HG03354 (cell line): ENCODE measurements at regions not wholly inside any gene's neighbourhood (a gene's known extent, or its start where the extent isn't known, plus 50 kb on each side); places are given as distances from the start of the nearest gene placed in this dataset.

ENCODE experiments used
- ATAC-seq: cut with Tn5 transposase; IDR thresholded peaks from one replicate; pipeline ENCODE4 v1.9.1; 2021; ENCODE audit warnings: mild to moderate bottlenecking; ENCODE audit not compliant: unreplicated experiment, poor library complexity, severe bottlenecking

DNA sequence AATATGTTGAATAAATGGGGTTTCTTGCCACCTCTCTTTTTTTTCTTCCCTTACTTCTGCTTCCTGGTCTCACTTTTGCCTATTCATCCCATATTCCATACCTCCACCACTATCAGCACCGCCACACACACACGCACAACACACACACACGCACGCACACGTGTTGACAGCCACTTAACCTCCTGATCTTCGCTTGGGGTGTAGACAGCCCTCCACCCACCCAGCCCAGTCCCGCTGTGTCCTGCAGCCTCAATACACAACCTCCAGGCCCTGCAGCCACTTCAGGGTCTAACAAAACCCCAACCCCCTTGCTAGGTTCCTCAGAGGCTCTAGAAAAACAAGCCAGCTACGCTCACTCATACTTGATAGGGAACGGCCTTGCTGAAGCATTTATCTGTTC is 72.3 kb downstream of the LINC00237 start:
- ATAC-seq = no peak

DNA sequence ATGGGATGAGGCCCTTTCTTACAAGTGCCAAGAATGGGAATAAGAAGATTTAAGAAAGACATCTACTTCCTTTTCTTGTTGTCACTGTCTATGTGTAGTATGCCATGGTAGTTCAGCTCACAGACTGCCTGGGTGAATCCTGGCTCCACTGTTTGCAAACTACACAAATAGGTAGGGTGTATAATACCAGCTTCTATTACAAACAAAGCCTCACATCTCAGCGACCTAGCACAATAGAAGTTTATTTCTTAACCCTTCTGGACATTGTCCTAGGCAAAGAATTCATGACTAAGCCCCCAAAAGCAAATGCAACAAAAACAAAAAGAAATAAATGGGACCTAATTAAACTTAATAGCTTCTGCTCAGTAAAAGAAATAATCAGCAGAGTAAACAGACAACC is 74.5 kb downstream of the LINC00237 start:
- ATAC-seq = no peak

DNA sequence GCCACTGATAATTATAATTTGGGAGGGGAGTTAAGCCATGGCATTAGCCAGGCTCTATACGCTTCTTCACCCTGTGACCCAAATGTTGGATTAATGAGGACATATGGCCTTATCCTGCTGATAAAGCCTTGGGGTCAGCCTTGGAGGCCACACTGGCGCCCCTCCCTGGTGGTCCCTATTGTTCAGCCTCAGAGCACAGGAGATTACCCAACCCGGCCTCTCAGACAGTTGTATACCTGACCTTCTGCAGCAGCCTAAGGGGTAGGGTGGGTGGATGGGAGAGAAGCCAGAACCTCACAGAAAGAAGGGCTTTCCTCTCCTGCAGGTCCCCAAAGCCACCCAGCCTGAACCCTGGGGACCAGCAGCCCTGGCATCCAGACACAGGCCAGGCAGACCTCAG is 76.8 kb downstream of the LINC00237 start:
- ATAC-seq = no peak

DNA sequence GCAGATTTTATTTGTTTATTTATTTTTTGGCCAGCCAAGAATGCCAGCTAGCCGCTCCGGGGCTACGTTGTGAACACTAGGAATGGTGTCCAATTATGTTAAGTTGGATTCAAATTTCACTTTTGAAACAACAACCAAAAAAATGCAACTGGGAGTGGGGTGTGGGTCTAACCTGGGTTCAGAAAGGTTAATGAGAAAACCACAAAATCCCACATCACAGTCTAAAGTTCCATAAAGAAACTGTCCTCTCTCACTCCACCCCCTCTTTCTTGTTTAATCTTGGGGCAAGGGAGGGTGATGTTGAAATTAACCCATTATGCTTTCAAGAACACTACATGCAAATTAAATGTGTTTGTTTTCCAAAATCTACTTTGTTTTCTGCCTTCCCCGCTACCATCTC is 77.2 kb downstream of the LINC00237 start:
- no peak for ATAC-seq

DNA sequence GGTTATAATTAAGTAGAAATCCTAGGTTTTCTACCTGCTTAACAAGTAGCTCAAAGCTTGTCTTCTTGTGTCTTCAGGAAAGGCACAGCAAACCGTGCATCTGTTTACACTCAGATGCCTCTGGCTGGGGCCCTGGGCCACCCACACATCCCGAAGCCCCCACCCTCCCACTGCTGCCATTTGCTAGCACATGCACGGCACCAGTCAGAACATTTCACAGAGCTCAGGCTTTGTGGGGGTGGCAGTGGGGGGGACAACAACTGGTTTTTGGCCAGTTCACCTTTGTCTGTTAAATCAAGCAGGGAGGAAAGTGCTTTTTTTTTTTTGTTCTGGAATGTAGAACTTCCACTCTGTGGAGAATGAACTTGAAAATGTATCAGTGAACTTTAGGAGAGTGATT is 77.7 kb downstream of the LINC00237 start:
- ATAC-seq = no peak

DNA sequence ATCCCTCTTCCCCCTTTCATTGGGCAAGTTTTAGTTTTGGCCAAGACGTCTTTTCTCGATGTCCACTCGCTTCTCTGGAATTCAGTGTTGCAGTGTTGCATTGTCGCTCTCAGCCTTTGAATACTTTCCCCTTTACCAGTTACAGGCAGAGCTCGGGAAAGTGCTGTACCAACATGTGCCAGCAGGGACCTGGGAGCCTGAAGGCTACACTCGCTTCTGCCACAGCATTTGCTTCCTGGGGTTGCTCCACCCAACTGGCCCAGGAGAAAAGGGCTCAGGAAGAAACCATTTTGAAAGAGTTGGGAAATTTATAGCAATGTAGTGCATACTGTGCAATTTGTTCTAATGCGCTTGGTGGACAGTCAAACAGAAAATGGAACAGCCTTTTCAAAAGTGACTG is 78.6 kb downstream of the LINC00237 start:
- ATAC-seq = no peak

DNA sequence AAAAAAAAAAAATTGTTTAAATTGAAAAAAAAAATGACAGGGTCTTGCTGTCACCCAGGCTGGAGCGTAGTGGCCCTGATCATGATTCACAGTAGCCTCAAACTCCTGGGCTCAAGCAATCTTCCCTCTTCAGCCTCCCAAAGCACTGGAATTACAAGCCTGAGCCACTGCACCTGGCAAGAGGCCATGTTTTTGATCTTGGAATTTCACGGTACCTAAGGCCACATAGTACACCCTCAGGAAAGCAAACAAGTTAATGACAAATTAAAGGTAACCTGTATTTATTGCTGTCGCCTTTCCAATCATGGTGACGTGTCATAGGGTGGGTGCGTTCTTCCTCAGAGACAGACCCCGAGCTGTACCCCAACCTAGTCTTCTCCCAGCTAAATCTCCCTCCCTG is 79.2 kb downstream of the LINC00237 start:
- ATAC-seq = no peak

DNA sequence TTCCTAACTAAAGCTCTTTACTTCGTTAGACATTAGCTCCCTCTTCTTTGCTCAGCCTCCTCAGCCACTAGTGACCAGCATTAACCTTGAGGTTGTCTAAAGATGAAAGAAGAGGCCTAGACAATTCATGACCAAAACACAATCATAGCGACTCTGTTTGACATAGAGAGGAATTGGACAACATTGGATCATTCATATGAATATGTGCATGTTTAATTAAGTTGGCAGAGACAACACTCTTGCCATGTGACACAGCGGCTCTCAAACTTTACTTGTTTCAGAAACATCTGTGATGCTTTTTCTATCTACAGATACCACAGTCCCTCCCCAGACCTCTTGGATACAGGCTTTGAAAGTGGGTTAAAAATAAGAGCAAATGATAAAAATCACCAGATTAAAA is 81.7 kb downstream of the LINC00237 start:
- no peak for ATAC-seq

DNA sequence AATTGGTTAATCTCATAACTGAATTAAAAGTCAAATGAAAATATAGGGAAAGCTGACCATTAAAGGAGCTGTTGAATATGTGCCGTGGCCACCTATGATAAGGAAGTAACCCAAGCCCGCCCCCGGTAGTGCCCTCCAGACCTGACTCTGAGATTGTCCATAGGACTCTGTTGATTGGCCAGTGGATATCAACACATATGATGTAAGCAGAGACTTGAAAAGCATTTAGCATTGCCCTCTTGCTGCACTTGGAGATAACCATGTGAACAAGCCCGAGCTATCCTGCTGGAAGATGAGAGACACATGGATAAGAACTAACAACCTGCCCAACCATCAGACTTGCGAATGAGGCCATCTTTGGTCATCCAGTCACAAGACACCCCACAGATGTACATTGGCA is 83.2 kb downstream of the LINC00237 start:
- ATAC-seq = no peak

DNA sequence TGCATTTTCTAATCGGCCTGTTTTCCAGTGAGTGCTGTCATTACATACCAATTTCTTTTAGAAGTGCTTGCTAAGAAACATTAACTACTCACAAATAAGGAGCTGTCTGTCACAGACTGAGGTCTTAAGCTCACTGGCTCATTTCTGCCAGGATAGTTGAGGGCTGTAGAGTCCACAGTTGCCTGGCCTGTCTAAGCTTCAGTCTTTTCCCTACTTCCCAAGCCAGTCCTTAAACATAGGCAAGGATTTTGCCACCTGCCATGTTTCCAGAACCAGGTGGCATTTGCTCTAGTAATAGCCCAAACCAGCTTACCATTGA is 84.7 kb downstream of the LINC00237 start:
- no peak for ATAC-seq

DNA sequence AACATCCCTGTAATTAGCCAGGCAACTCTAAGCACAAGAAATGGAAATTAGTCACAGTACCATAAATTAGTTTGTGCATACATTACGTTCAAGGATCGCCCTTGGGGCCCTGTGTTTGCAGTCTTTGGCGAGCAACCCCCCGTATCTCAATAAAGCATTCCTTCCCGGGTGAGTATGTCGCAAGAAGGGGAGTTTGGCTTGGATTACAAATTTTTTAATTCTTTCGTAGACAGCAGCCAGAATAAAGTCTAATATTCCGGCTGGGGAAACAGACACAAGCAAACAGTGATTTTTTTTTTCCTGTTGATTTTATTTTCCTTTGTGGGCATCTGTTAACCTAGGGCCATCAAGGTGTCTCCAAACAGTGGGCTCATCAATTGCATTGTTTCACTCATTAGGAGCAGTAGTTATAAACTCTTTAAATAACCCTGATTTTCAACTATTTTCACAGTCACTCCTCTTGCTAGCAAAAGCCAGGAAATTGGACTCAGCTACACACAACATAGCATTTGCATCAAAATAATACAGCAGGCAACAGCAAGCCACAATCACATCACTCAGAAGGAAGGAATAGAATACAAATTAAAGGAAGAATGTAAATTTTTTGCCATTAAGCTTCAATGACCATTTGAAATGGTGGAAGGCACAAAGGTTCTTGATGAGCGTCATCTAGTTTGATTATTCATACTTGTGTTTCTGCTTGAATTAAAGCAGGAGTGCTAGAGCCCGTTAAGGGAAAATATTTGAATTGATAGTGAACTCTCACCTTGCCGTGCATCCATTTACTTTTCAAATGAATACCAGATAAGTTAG is 85.3 kb downstream of the LINC00237 start:
- no peak for ATAC-seq

DNA sequence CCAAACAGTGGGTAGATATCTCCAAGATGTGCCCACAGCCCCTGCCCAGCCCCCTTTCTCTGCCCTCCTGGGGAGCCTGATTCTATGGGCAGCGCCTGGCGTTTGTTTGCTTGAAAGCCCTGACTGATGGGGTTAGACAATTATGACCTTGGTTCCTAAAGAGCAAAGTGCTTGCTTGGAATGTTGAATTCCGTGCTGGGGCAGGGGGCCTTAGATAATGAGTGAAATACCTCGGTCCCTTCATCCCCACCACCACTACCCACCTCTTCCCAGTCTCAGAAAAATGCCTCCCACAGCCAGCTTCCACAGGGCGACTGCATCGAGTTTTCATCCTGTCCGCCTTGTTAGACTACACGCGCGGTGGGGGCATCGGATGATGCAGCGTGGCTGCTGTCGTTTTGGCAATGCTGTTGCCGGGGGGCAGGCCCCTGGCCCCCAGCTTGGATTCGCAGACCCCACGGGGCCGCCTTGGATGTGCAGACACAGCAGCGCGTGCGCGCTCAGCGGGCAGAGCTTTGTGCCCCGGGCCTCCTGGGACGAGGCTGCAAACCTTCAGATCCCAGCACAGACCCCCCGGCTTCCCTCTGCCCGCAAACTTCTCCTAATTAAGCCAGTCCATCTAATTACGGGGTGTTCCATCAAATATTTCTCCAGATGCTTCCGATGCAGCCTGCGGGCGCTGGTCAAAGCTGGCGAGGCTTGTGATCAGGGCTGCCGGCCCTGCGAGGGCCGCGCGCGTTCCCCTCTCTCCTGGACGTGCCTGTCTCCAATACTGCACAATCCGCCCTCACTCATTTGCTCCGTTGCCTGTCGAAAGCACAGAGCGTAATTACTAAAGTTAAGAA is 86.1 kb downstream of the LINC00237 start:
- no peak for ATAC-seq

DNA sequence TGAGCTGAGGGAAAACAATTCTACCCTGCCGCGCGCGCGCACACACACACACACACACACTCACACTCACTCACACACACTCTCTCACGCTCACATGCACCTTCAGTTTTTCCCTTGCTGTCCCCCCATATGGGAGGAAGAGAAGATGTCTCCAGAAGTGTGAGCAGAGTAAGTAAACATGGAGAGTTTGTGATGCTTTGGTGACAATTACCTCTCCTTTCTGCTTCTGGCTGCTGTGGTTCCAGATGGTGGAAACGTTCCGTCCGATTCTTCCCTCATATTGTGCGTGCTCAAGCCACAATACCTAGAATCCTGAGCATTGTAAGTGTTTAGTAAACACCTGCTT is 86.7 kb downstream of the LINC00237 start:
- ATAC-seq = no peak

DNA sequence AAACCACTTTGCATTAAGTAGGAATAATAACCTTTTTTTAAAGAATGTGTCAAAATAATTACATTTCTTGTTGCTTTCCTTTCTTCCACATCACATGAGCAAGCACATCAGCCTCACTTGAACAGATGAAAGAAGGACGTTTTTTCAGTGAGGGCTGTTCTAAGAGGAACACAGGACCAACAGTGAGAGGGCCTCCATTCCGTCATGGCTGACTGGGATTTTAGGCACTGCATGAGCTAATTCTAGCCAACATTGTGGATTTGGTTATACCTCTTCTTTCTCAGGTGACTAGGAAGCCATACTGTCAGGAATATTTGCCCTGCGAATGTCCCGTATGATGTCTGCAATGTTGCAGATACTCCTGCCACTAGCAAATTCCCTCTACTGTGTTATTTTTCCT is 87.6 kb downstream of the LINC00237 start:
- ATAC-seq = no peak

DNA sequence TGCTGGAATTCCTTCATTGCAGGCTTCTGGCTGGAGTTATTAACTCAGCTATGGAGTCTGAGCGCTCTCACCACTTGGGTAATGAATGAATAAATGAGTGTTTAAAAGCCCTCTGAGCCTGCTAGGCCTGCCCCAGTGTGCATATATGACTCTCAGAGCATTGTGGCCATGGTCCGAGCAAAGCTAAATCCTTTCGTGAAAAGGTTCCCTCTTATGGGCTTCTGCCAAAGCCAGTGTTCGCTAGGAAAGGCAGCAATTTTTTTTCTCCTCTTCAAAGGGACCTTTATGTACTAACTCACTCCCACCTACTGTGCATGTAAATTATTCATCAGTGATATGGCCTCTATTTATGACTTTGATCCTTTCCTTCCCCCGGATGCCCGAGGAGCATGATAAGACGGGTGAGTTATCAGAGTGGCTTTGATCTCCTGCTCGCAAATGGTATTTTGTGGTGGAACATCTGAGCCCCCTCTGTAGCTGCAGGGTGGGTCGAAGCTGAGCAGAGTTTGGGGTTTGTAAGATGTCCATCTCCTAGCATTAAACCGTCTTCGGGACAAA is 88.6 kb downstream of the LINC00237 start:
- no peak for ATAC-seq

DNA sequence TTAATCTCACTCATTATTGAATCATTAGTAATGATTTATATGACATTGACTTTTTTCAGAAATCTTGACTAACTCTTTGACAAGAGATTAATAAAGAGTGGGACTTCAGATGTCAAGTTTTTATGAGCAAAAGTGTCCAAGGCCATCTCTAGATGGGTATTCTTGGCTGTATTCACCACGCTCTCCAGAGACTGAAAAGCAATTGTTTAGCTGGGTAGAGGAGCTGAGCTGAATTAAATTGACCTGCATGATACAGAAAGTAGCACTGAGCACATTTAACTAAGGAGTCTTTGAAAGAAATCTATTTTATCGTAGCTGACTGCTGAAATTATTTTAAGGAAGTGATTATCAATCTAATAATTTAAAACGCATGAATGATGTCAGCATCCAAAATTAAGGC is 89.4 kb downstream of the LINC00237 start:
- no peak for ATAC-seq

DNA sequence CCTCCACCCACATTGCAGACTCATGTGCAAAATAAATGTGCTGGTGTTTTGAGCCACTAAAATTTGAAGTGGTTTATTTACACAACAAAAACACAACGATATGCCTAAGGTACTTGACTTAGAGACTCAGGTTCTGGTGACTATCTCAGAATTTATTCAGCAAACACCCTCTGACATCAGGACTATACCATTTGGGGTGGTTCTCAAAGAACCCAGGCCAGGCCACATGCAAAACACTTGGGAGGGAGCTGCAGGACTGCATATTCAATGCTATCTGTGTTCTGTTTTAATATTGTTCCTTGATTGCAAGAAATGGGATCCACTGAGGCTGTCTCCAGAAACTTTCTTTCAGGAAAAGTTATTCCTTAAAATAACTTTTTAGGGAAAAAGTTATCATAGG is 91.6 kb downstream of the LINC00237 start:
- no peak for ATAC-seq

DNA sequence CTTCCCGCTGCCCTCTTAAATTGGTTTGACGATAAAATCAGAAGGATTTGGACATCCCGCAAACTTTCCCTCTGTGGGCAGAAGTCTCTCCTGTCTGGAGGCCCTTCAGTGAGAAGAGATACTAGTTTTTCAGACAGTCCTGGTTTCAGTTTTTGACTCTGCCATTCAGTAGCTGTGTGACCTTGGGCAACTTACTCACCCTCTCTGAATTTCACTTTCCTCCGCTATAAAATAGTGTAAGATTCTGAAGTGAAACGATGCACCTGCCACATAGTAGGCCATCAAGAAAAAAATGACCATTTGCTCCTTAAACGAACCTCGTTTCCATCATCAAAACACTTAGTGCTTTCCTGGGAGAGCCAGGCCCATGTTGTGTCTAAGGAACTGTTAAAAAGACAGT is 97.2 kb downstream of the LINC00237 start:
- no peak for ATAC-seq

DNA sequence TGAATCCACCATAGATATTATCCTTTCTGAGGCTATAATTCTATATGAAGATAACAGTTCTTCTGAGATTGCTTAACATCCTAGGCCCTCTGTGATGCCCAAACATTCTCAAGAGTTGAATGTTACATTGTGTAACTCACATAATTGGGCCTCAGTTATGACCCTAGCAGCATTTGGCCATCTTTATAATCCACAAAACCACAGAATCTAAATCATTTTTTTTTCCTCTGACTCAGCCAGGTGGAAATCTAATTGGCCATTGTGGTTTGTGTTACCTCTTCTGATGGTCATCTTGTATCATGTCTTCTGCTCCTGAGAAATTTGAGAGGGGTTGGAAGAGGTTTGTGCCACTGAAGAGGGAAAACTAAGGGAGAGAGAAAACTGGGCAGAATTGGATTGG is 99.5 kb downstream of the LINC00237 start:
- ATAC-seq = no peak

DNA sequence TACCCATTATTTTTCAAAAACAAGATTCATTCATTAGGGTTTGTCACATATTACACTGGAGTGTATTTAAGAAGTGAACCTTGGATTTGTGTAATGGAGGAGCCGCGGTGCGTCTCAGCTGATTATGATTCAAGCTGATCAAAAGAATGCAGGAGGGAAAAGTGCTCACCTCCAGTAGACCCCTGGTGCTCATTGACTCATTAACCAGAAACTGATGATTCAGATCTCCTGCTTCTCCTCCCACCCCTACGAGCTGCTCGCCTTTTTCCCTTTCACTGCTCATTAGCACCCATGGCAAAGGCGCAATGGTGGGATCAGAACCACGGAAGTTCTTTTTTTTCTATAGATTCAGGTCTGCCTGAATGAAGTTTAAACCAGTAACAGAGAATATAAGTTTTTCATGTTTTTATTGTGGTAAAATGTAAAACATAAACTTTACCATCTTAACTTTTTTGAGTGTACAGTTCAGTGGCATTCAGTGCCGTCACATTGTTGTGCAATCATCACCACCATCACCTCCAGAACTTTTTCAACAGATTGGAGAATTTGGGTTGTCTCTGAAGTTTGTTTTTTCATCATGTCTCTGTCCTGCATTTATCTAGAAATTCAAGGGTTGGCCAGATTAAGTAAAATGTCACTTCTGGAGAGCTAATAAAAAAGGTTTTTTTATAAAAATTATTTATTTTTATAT is 101.6 kb downstream of the LINC00237 start:
- ATAC-seq = no peak

DNA sequence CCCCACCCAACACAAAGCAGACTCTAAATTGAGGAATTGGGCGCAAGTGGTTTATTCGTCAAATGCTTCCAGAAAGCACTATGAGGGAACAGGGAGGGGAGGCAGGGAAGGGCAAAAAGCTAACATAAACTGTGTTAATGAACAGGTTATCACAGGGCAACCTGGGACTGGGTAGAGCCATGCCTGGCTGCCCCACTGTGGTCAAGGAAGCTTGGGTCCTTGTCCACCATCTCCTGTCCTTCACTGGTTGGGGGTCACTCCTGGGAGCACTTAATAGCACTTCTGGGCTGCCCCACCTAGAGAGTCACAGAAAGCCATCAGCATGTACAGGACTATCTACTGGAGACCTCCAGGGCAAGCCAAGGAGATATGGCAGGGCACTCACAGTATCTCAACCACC is 102.3 kb downstream of the LINC00237 start:
- ATAC-seq = no peak
